ENCODE measurements at regions not wholly inside any gene's neighbourhood (a gene's known extent, or its start where the extent isn't known, plus 50 kb on each side); places are given as distances from the start of the nearest gene placed in this dataset.
A peak's percentile ranks its signal among the peaks of the same experiment; 100 is the strongest.

GRCh38 chr13:40221460-40222201, 444.8 kb downstream of the FOXO1 start:
- DNase-seq (ENCODE audit: low spot score): no peak

GRCh38 chr13:40223585-40223984, 442.9 kb downstream of the FOXO1 start:
- no peak for DNase-seq (ENCODE audit: low spot score)

GRCh38 chr13:40228496-40228895, 437.9 kb downstream of the FOXO1 start:
- DNase-seq (ENCODE audit: low spot score): no peak

GRCh38 chr13:40228990-40229389, 437.5 kb downstream of the FOXO1 start:
- no peak for DNase-seq (ENCODE audit: low spot score)

GRCh38 chr13:40230833-40231266, 435.6 kb downstream of the FOXO1 start:
- peak; percentile 30 for DNase-seq (ENCODE audit: low spot score)

- DNase-seq (ENCODE audit: low spot score): no peak
Observed at GRCh38 chr13:40231311-40231710, 435.1 kb downstream of the FOXO1 start.

- no peak for DNase-seq (ENCODE audit: low spot score)
Observed at GRCh38 chr13:40231751-40232150, 434.7 kb downstream of the FOXO1 start.

- no peak for DNase-seq (ENCODE audit: low spot score)
Observed at GRCh38 chr13:40232311-40233040, 434.0 kb downstream of the FOXO1 start.

GRCh38 chr13:40233731-40234195, 432.7 kb downstream of the FOXO1 start:
- no peak for DNase-seq (ENCODE audit: low spot score)

GRCh38 chr13:40235160-40235796, 431.2 kb downstream of the FOXO1 start:
- DNase-seq (ENCODE audit: low spot score): peak; percentile 15

GRCh38 chr13:40236566-40237168, 429.8 kb downstream of the FOXO1 start:
- no peak for DNase-seq (ENCODE audit: low spot score)

GRCh38 chr13:40238761-40239160, 427.7 kb downstream of the FOXO1 start:
- DNase-seq (ENCODE audit: low spot score): no peak

GRCh38 chr13:40240293-40240692, 426.1 kb downstream of the FOXO1 start:
- no peak for DNase-seq (ENCODE audit: low spot score)

- no peak for DNase-seq (ENCODE audit: low spot score)
Observed at GRCh38 chr13:40241125-40241798, 425.2 kb downstream of the FOXO1 start.

- no peak for DNase-seq (ENCODE audit: low spot score)
Observed at GRCh38 chr13:40243047-40243446, 423.4 kb downstream of the FOXO1 start.

GRCh38 chr13:40243982-40244381, 422.5 kb downstream of the FOXO1 start:
- DNase-seq (ENCODE audit: low spot score): no peak

GRCh38 chr13:40245567-40245966, 420.9 kb downstream of the FOXO1 start:
- DNase-seq (ENCODE audit: low spot score): no peak

- DNase-seq (ENCODE audit: low spot score): no peak
Observed at GRCh38 chr13:40247845-40248244, 418.6 kb downstream of the FOXO1 start.

GRCh38 chr13:40251343-40252032, 415.0 kb downstream of the FOXO1 start:
- DNase-seq (ENCODE audit: low spot score): no peak

GRCh38 chr13:40252241-40252640, 414.2 kb downstream of the FOXO1 start:
- no peak for DNase-seq (ENCODE audit: low spot score)

GRCh38 chr13:40252676-40253075, 413.8 kb downstream of the FOXO1 start:
- DNase-seq (ENCODE audit: low spot score): no peak
